Natural killer cell (primary cell): ENCODE measurements at regions not wholly inside any gene's neighbourhood (a gene's known extent, or its start where the extent isn't known, plus 50 kb on each side); places are given as distances from the start of the nearest gene placed in this dataset.

Experiments used
- ATAC-seq, 3 donors: fragments of 150-1000 bp in 2 of 3; fragments of 200-7000 bp in 1 of 3; cut with Tn5 transposase; 1 replicate in 1 of 3; 2 replicates in 2 of 3; pipeline ENCODE4 v1.10.0; 2021; ENCODE audit warnings: mild to moderate bottlenecking in 2 of 3, moderate library complexity in 2 of 3
- DNase-seq, 2 donors: peaks; one replicate each; pipeline versions ENCODE4 v3.0.0 to v3.0.0-alpha.2; 2013 to 2021; ENCODE audit warnings: mixed read lengths in 1 of 2
- H3K27ac ChIP-seq: one replicate; pipeline ENCODE4 v1.5.1; 2013; ENCODE audit warnings: mild to moderate bottlenecking, low read length
- H3K27me3 ChIP-seq: one replicate; pipeline ENCODE4 v1.6.1; 2013; ENCODE audit warnings: low read length; ENCODE audit not compliant: control insufficient read depth, insufficient read depth
- H3K36me3 ChIP-seq: one replicate; pipeline ENCODE4 v1.6.1; 2013; ENCODE audit warnings: low read length; ENCODE audit not compliant: control insufficient read depth, insufficient read depth
- H3K4me1 ChIP-seq: one replicate; pipeline ENCODE4 v1.6.1; 2013; ENCODE audit warnings: low read length; ENCODE audit not compliant: control insufficient read depth, insufficient read depth
- H3K4me3 ChIP-seq: one replicate; pipeline ENCODE4 v1.5.1; 2013; ENCODE audit warnings: low read length
- H3K9me3 ChIP-seq: one replicate; pipeline ENCODE4 v1.6.1; 2013; ENCODE audit warnings: low read length; ENCODE audit not compliant: control insufficient read depth, insufficient read depth
- H3K27ac Mint-ChIP-seq, 2 donors: one replicate each; pipeline ENCODE4 v1.8.0; 2022; ENCODE audit warnings: mild to moderate bottlenecking in 2 of 2, mixed read lengths in 2 of 2, moderate library complexity in 1 of 2
- H3K27me3 Mint-ChIP-seq, 2 donors: one replicate each; pipeline ENCODE4 v1.8.0; 2022; ENCODE audit warnings: low read depth in 2 of 2, mixed read lengths in 2 of 2
- H3K36me3 Mint-ChIP-seq: one replicate; pipeline ENCODE4 v1.8.0; 2022; ENCODE audit warnings: mixed read lengths
- H3K4me1 Mint-ChIP-seq, 2 donors: one replicate each; pipeline ENCODE4 v1.8.0; 2022; ENCODE audit warnings: mixed read lengths in 2 of 2
- H3K4me3 Mint-ChIP-seq: one replicate; pipeline ENCODE4 v1.8.0; 2022; ENCODE audit warnings: mild to moderate bottlenecking, moderate library complexity, mixed read lengths
- H3K9me3 Mint-ChIP-seq, 2 donors: one replicate each; pipeline ENCODE4 v1.8.0; 2022; ENCODE audit warnings: mixed read lengths in 2 of 2
- CTCF ChIP-seq: fragments of 200-600 bp; IDR thresholded peaks from one replicate; pipeline ENCODE4 v1.8.0; 2022; ENCODE audit warnings: antibody characterized with exemption
- WGBS: methylation state at CpG from one replicate; pipeline ENCODE4 v1.1.7; 2013; ENCODE audit warnings: missing lambda C conversion rate; ENCODE audit not compliant: insufficient coverage; 5-methylcytosine and 5-hydroxymethylcytosine counted together
- intact Hi-C: fragments of 100-400 bp; cut with micrococcal nuclease; formaldehyde crosslinking; loops from one replicate; pipeline ENCODE4 v1.14.2; 2022

GRCh38 chr4:38452542-38452941 is 211.5 kb upstream of the KLF3 start:
- no peaks in the 10 kb centered on the region for H3K36me3 ChIP-seq
- peaks cover 6% of the 10 kb centered on the region for H3K27me3 ChIP-seq
- intact Hi-C loops: no loop called here
- H3K27ac Mint-ChIP-seq: no peak overlapping the region
- peaks cover 7 to 11% of the 10 kb centered on the region in 2 donors for H3K27me3 Mint-ChIP-seq
- no peaks in the 10 kb centered on the region for H3K9me3 Mint-ChIP-seq
- no peaks in the 10 kb centered on the region for H3K9me3 ChIP-seq
- peaks cover 0 to 3% of the 10 kb centered on the region in 2 donors for H3K4me1 Mint-ChIP-seq
- no peak overlapping the region for H3K27ac ChIP-seq
- ATAC-seq (no peak), DNase-seq (no peak)
- H3K4me3 Mint-ChIP-seq: no peak overlapping the region
- TF ChIP-seq CTCF: no peak
- H3K4me1 ChIP-seq: no peaks in the 10 kb centered on the region
- no peak overlapping the region for H3K4me3 ChIP-seq
- H3K36me3 Mint-ChIP-seq: no peaks in the 10 kb centered on the region
- 96% methylated on average over 3 of the region's 3 CpGs for WGBS

- H3K27me3 ChIP-seq: peaks cover 6% of the 10 kb centered on the region
- DNase-seq: no peak
- no peak for TF ChIP-seq CTCF
- H3K4me1 ChIP-seq: no peaks in the 10 kb centered on the region
- H3K9me3 Mint-ChIP-seq: no peaks in the 10 kb centered on the region
- H3K27ac ChIP-seq: no peak overlapping the region
- no peak overlapping the region for H3K4me3 ChIP-seq
- WGBS: 92% methylated on average over 3 of the region's 3 CpGs
- H3K36me3 ChIP-seq: no peaks in the 10 kb centered on the region
- H3K9me3 ChIP-seq: no peaks in the 10 kb centered on the region
- H3K27me3 Mint-ChIP-seq: peaks cover 7 to 11% of the 10 kb centered on the region in 2 donors
- H3K27ac Mint-ChIP-seq: no peak overlapping the region
- no peak for ATAC-seq
- peaks cover 0 to 3% of the 10 kb centered on the region in 2 donors for H3K4me1 Mint-ChIP-seq
- H3K4me3 Mint-ChIP-seq: no peak overlapping the region
- no peaks in the 10 kb centered on the region for H3K36me3 Mint-ChIP-seq
- intact Hi-C loops: no loop called here
Measured at GRCh38 chr4:38453253-38453881, 210.6 kb upstream of the KLF3 start.

GRCh38 chr4:38454284-38454683 is 209.7 kb upstream of the KLF3 start:
- Histone ChIP-seq H3K36me3 (no peaks in the 10 kb centered on the region), H3K27ac (no peak overlapping the region), H3K4me1 (no peaks in the 10 kb centered on the region), H3K9me3 (no peaks in the 10 kb centered on the region), H3K4me3 (no peak overlapping the region), H3K27me3 (peaks cover 6% of the 10 kb centered on the region)
- Mint-ChIP-seq H3K4me3 (no peak overlapping the region), H3K27ac (no peak overlapping the region), H3K36me3 (no peaks in the 10 kb centered on the region), H3K27me3 (peaks cover 7 to 11% of the 10 kb centered on the region in 2 donors), H3K4me1 (peaks cover 0 to 3% of the 10 kb centered on the region in 2 donors), H3K9me3 (no peaks in the 10 kb centered on the region)
- TF ChIP-seq CTCF: no peak
- DNase-seq (no peak), ATAC-seq (no peak)
- WGBS: 85% methylated on average over 3 of the region's 3 CpGs
- intact Hi-C loops: no loop called here
